Esophagus squamous epithelium (tissue), 5 donors: ENCODE measurements at regions not wholly inside any gene's neighbourhood (a gene's known extent, or its start where the extent isn't known, plus 50 kb on each side); places are given as distances from the start of the nearest gene placed in this dataset.

Experiments
- DNase-seq: peaks from one replicate; lab custom pipeline; 2025; lab: John Stamatoyannopoulos, UW
- H3K27ac ChIP-seq, 4 donors: fragments of 200-600 bp; sonication (generic); one replicate each; pipeline ENCODE4 v1.5.1; 2016 to 2019; ENCODE audit warnings: mild to moderate bottlenecking in 1 of 4
- H3K27me3 ChIP-seq, 4 donors: fragments of 200-600 bp; sonication (generic); 1 replicate in 3 of 4; 2 replicates in 1 of 4; pipeline versions ENCODE4 v1.5.1 to v1.6.0; 2017 to 2021; ENCODE audit warnings: antibody characterized with exemption in 1 of 4
- H3K36me3 ChIP-seq, 3 donors: fragments of 200-600 bp; sonication (generic); one replicate each; pipeline ENCODE4 v1.5.1; 2016 to 2019
- H3K4me1 ChIP-seq, 3 donors: fragments of 200-600 bp; sonication (generic); one replicate each; pipeline ENCODE4 v1.5.1; 2017 to 2019
- H3K4me3 ChIP-seq, 4 donors: fragments of 200-600 bp; sonication (generic); 1 replicate in 3 of 4; 2 replicates in 1 of 4; pipeline ENCODE4 v1.5.1; 2016 to 2019; ENCODE audit warnings: mild to moderate bottlenecking in 2 of 4, moderate library complexity in 1 of 4
- H3K9me3 ChIP-seq, 3 donors: fragments of 200-600 bp; sonication (generic); one replicate each; pipeline ENCODE4 v1.5.1; 2016 to 2019
- CTCF ChIP-seq, 6 experiments: fragments of 450-650 bp in 4 of 6; fragments of 200-600 bp in 2 of 6; sonication (generic) in 2 of 6; IDR thresholded peaks; one replicate each; pipeline ENCODE4 v1.5.1; 2016 to 2019; ENCODE audit warnings: antibody characterized with exemption in 6 of 6, mild to moderate bottlenecking in 4 of 6, moderate library complexity in 4 of 6
- POLR2A ChIP-seq, 4 donors: fragments of 450-650 bp; IDR thresholded peaks; one replicate each; pipeline ENCODE4 v1.6.1; 2017; ENCODE audit warnings: antibody characterized with exemption in 4 of 4, mild to moderate bottlenecking in 4 of 4, moderate library complexity in 3 of 4
- WGBS, 2 donors: methylation state at CpG; one replicate each; pipeline ENCODE4 v1.1.5; 2018; 5-methylcytosine and 5-hydroxymethylcytosine counted together
- intact Hi-C: fragments of 100-400 bp; cut with DNase I; formaldehyde crosslinking; loops from one replicate; pipeline ENCODE4 v1.15.0; 2022
- donor health status: DM: yes; HTN: yes; CAD: no.

- intact Hi-C loops, result no loop called here
- TF ChIP-seq CTCF (IDR thresholded peaks at IDR 0.05) (no peak), POLR2A (IDR thresholded peaks at IDR 0.05) (no peak)
- Histone ChIP-seq H3K4me1 (no peaks in the 10 kb centered on the region), H3K27me3 (no peaks in the 10 kb centered on the region), H3K36me3 (no peaks in the 10 kb centered on the region), H3K9me3 (no peaks in the 10 kb centered on the region), H3K27ac (no peak overlapping the region), H3K4me3 (no peak overlapping the region)
- WGBS, 2 donors, result 75 to 80% methylated on average over 5 of the region's 5 CpGs
- no peak for DNase-seq
Measured at GRCh38 chr12:114957225-114957624, 273.2 kb upstream of the TBX3 start.

GRCh38 chr12:114955414-114956014 lies 271.5 kb upstream of the TBX3 start:
- H3K4me3 ChIP-seq, result no peak overlapping the region
- no peak for DNase-seq
- TF ChIP-seq CTCF (IDR thresholded peaks at IDR 0.05) (no peak), POLR2A (IDR thresholded peaks at IDR 0.05) (no peak)
- H3K36me3 ChIP-seq, result no peaks in the 10 kb centered on the region
- 66 to 76% methylated on average over 2 of the region's 2 CpGs for WGBS, 2 donors
- no peaks in the 10 kb centered on the region for H3K4me1 ChIP-seq
- H3K27me3 ChIP-seq, result no peaks in the 10 kb centered on the region
- intact Hi-C loops, result no loop called here
- no peaks in the 10 kb centered on the region for H3K9me3 ChIP-seq
- H3K27ac ChIP-seq, result no peak overlapping the region

- Histone ChIP-seq H3K4me3 (no peak overlapping the region), H3K4me1 (peaks cover 0 to 4% (median 0%) of the 10 kb centered on the region in 3 donors), H3K27ac (no peak overlapping the region), H3K27me3 (no peaks in the 10 kb centered on the region), H3K36me3 (no peaks in the 10 kb centered on the region), H3K9me3 (no peaks in the 10 kb centered on the region)
- 80% methylated on average over 6 of the region's 6 CpGs for WGBS, 2 donors
- TF ChIP-seq POLR2A (IDR thresholded peaks at IDR 0.05), result no peak
- DNase-seq, result no peak
- intact Hi-C loops, result no loop called here
Measured at GRCh38 chr12:114954511-114955055, 270.6 kb upstream of the TBX3 start.

DNA sequence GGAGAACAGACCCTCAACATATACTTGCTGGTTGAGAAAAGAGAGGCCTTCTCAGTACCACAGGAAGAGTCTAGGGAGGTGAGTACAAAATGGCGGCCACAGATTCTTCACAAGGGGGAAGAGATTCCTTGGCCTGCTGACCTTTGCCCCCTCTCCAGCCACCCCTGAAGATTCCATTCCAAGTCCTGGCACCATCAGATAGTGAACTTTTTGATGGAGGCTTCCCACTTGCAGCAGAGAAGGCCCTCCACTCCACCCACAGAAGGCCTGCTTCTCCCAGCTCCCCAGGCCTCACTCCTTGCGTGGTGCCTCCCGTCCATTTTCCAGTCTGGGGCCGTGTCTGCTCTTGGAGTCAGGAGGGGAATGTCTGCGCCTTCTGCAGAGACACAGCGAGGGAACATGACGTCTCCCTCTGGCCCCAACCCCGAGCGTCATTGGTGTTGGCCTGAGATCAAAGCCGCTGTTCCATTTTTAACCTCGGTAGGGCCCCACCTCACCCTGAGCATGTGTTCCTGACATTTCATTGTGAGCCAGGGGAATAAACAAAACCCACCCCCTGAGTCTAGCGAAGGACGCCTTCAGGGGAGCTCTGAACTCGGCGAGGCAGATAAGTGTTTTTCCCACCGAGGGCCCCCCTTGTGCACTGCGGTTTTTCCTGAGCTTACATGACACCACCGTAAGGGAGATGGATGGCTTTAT lies 268.7 kb upstream of the TBX3 start:
- TF ChIP-seq POLR2A (IDR thresholded peaks at IDR 0.05), result no peak
- no peak for TF ChIP-seq CTCF (IDR thresholded peaks at IDR 0.05)
- no peak for DNase-seq
- H3K4me3 ChIP-seq, result no peak overlapping the region
- intact Hi-C loops, result no loop called here
- no peaks in the 10 kb centered on the region for H3K9me3 ChIP-seq
- peaks cover 0 to 20% (median 0%) of the 10 kb centered on the region in 3 donors for H3K4me1 ChIP-seq
- no peaks in the 10 kb centered on the region for H3K36me3 ChIP-seq
- no peak overlapping the region for H3K27ac ChIP-seq
- WGBS, 2 donors, result 57 to 84% methylated on average over 12 to 14 of the region's 18 CpGs
- no peaks in the 10 kb centered on the region for H3K27me3 ChIP-seq

DNA sequence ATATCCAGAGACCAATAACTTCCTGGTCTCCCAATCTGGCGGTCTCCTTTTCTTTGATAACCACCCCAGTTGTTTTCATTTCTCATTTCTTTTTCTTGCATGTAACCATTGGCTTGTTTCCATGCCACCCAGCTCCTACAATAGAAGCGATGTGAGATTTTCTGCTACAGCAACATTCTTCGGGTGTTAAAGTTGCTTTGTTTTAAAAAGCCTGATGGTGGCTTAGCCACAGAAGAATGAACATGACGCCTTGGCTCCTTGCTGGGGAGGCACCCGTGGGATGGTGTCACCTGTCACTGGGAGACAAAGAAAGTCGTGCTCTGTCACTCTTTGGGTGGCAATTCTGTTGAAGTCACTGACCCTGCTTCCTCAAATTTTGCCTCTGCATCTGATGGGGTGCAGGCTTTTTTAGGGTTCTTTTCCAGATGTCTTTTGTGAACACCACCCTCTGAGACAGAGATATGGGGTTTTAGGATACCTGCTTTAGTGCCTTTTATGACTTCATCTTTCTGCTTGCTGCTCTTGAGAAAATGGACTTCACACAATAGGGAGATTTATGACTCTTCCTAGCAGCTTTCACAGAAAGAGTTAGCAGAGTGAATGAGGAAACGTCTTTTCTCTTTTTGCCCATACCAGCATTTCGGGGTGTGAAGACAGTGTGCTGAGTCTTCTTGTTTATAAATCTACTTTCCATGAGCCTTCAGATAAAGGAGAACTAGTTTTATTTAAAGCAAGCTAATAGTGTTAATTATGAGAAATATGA lies 265.3 kb upstream of the TBX3 start:
- H3K36me3 ChIP-seq, result no peaks in the 10 kb centered on the region
- peaks cover 0 to 20% (median 0%) of the 10 kb centered on the region in 3 donors for H3K4me1 ChIP-seq
- WGBS, 2 donors, result 55 to 66% methylated on average over 8 of the region's 8 CpGs
- intact Hi-C loops, result no loop called here
- no peak overlapping the region for H3K4me3 ChIP-seq
- no peak for DNase-seq
- TF ChIP-seq POLR2A (IDR thresholded peaks at IDR 0.05), result no peak
- no peak for TF ChIP-seq CTCF (IDR thresholded peaks at IDR 0.05)
- no peaks in the 10 kb centered on the region for H3K9me3 ChIP-seq
- H3K27ac ChIP-seq, result peak overlapping the region in 3 of 4 donors; percentile 48 to 79 (median 72)
- no peaks in the 10 kb centered on the region for H3K27me3 ChIP-seq
